ENCODE measurements at regions not wholly inside any gene's neighbourhood (a gene's known extent, or its start where the extent isn't known, plus 50 kb on each side); places are given as distances from the start of the nearest gene placed in this dataset.

GRCh38 chr10:4649471-4649870 lies 176.5 kb upstream of the AKR1E2 start:
- TF ChIP-seq CTCF (optimal IDR thresholded peaks at IDR 0.05 in 1 of 3, IDR thresholded peaks at IDR 0.05 in 1 of 3, conservative IDR thresholded peaks at IDR 0.05 in 1 of 3; ENCODE audit: extremely low read depth in 1 of 3, insufficient read depth in 2 of 3, low read length in 3 of 3) = no peak
- no peak for TF ChIP-seq EZH2 (IDR thresholded peaks at IDR 0.05; ENCODE audit: low read length)
- Histone ChIP-seq H3K9ac (ENCODE audit: control insufficient read depth, extremely low read depth, insufficient read depth, low read length) (no peak overlapping the region), H3K79me2 (ENCODE audit: control insufficient read depth, insufficient read depth, low read length) (no peaks in the 10 kb centered on the region), H3K27me3 (ENCODE audit: control insufficient read depth, extremely low read depth, insufficient read depth, low read length) (no peaks in the 10 kb centered on the region), H3K27ac (ENCODE audit: control insufficient read depth, insufficient read depth, low read length) (no peak overlapping the region), H2AFZ (ENCODE audit: control insufficient read depth, low read length) (no peak overlapping the region), H3K4me3 (ENCODE audit: control insufficient read depth in 2 of 3, extremely low read depth in 1 of 3, insufficient read depth in 2 of 3, low read depth in 1 of 3, low read length in 3 of 3) (no peak overlapping the region), H3K4me2 (ENCODE audit: control insufficient read depth, extremely low read depth, insufficient read depth, low read depth, low read length) (no peak overlapping the region), H3K9me3 (ENCODE audit: control insufficient read depth, low read depth, low read length) (no peaks in the 10 kb centered on the region), H4K20me1 (ENCODE audit: control insufficient read depth, extremely low read depth, insufficient read depth, low read length) (no peaks in the 10 kb centered on the region), H3K36me3 (ENCODE audit: control insufficient read depth in 2 of 2, extremely low read depth in 1 of 2, insufficient read depth in 2 of 2, low read length in 2 of 2) (peaks cover 3 to 4% of the 10 kb centered on the region in 2 experiments), H3K9me1 (ENCODE audit: control insufficient read depth, extremely low read depth, insufficient read depth, low read length) (no peaks in the 10 kb centered on the region), H3K4me1 (ENCODE audit: control insufficient read depth, extremely low read depth, insufficient read depth, low read length) (peaks cover 13% of the 10 kb centered on the region)
- DNase-seq (ENCODE audit: low read depth, low spot score) (no peak), FAIRE-seq (no peak)
- dilution Hi-C loops (cut with MboI; ENCODE audit: extremely low pct_ligation_motif_present, low sequenced_read_pairs) = no loop called here

GRCh38 chr10:4648999-4649398 lies 177.0 kb upstream of the AKR1E2 start:
- dilution Hi-C loops (cut with MboI; ENCODE audit: extremely low pct_ligation_motif_present, low sequenced_read_pairs) = no loop called here
- no peak for FAIRE-seq

More at GRCh38 chr10:4648999-4649398, 177.0 kb upstream of the AKR1E2 start:
- Histone ChIP-seq H3K36me3 (ENCODE audit: control insufficient read depth in 2 of 2, extremely low read depth in 1 of 2, insufficient read depth in 2 of 2, low read length in 2 of 2) (peaks cover 3 to 4% of the 10 kb centered on the region in 2 experiments), H3K9ac (ENCODE audit: control insufficient read depth, extremely low read depth, insufficient read depth, low read length) (no peak overlapping the region), H3K79me2 (ENCODE audit: control insufficient read depth, insufficient read depth, low read length) (no peaks in the 10 kb centered on the region), H3K9me1 (ENCODE audit: control insufficient read depth, extremely low read depth, insufficient read depth, low read length) (no peaks in the 10 kb centered on the region), H4K20me1 (ENCODE audit: control insufficient read depth, extremely low read depth, insufficient read depth, low read length) (no peaks in the 10 kb centered on the region), H3K4me1 (ENCODE audit: control insufficient read depth, extremely low read depth, insufficient read depth, low read length) (peaks cover 13% of the 10 kb centered on the region), H3K27me3 (ENCODE audit: control insufficient read depth, extremely low read depth, insufficient read depth, low read length) (no peaks in the 10 kb centered on the region), H3K4me3 (ENCODE audit: control insufficient read depth in 2 of 3, extremely low read depth in 1 of 3, insufficient read depth in 2 of 3, low read depth in 1 of 3, low read length in 3 of 3) (no peak overlapping the region), H2AFZ (ENCODE audit: control insufficient read depth, low read length) (no peak overlapping the region), H3K9me3 (ENCODE audit: control insufficient read depth, low read depth, low read length) (no peaks in the 10 kb centered on the region), H3K27ac (ENCODE audit: control insufficient read depth, insufficient read depth, low read length) (no peak overlapping the region), H3K4me2 (ENCODE audit: control insufficient read depth, extremely low read depth, insufficient read depth, low read depth, low read length) (no peak overlapping the region)
- TF ChIP-seq EZH2 (IDR thresholded peaks at IDR 0.05; ENCODE audit: low read length) (no peak), CTCF (optimal IDR thresholded peaks at IDR 0.05 in 1 of 3, IDR thresholded peaks at IDR 0.05 in 1 of 3, conservative IDR thresholded peaks at IDR 0.05 in 1 of 3; ENCODE audit: extremely low read depth in 1 of 3, insufficient read depth in 2 of 3, low read length in 3 of 3) (no peak)
- no peak for DNase-seq (ENCODE audit: low read depth, low spot score)

Measured in keratinocyte (primary cell).